HG03280 (cell line): ENCODE measurements at regions not wholly inside any gene's neighbourhood (a gene's known extent, or its start where the extent isn't known, plus 50 kb on each side); places are given as distances from the start of the nearest gene placed in this dataset.

Experiments
- ATAC-seq: cut with Tn5 transposase; IDR thresholded peaks from one replicate; pipeline ENCODE4 v1.9.1; 2021; ENCODE audit warnings: mild to moderate bottlenecking, moderate library complexity; ENCODE audit not compliant: unreplicated experiment

DNA sequence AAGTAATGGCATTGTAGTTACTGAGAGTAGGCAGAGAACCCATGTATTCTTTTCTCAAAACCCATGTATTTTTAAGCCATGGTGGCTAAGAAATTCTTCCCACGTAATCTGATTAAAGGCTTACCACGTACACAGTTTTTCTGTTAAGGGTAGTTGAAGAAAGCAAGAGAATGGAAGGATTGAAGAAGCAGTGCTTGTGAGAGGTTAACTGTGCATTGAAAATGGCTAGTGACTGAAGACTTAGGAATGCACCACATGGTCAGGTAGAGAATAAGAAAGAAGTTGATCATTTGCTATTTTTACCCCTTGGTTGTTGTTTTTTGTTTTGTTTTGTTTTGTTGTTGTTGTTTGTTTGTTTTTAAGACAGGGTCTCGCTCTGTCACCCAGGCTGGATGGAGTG, 178.9 kb upstream of the SNX7 start:
- ATAC-seq, result no peak

DNA sequence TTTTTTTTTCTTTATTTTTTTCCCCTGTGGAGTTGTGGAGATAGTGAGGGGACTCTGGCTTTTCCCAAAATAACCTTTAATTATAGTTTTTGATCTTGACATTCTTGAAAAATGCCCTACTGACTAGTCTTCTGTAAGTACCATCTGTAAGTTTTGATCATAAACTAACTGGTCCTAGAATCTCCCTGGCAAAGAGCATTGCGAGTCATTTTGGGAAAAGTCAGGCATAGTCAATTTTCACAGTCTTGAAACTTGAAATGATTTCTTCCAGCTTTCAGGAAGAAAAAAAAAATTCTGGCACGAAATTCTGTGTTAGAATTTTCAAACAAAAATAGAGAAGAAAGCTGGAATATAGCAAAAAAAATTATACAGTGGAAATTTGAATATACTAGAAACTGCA, 181.2 kb upstream of the SNX7 start:
- ATAC-seq, result no peak

DNA sequence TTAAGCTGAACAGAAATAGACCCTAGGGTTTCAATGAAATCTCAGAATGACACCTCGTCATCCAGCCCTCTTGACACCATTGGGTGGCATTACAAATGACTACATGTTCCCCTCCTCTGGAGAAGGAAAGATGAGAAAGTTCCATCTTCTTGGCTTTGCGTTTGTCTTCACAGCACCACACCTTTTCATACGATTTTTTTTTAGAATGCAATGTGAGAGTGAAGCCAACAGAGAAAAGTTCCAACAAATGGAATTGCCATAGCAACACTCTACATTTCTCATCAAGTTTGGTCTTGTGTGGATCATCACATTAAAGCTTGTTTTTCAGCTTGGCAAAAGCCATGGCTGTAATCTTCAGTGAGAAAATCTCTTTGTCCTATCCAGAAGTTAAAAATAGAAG, 183.4 kb upstream of the SNX7 start:
- ATAC-seq, result no peak

DNA sequence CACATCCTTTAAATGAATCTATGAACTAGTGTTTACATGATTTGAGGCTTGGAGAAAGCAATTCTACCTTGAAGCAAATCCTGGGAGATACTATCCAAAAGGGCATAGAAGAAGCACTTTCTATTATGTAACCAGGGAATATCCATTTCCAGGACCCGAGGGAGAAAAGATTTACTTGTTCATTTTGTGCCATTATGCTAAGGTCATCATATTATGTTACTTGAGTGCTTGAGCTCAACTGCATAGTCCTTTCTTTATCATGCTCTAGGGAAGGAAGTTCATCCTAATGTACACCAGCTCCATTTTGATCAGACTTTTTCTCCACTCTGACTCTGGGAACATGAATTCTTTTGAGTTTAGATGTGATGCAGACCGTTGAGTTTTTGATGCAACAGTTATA, 188.6 kb upstream of the SNX7 start:
- no peak for ATAC-seq

DNA sequence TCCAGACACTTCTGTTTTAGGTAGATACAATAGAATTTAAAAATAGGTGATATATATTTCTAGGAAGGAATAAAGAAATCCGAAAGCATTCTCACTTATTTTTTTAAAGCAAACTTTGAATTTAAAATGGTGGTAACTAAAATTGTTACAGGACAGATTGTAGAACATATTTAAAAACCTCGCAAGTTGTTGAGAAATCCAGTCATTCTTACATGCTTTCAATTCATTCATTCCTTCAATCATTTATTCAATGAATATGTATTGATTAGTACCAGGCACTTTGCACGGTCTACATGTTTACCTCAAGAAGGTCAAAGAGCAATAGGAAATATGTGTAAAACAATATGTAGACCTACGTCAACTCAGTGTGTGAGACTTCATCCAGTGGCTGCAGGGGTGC, 189.9 kb upstream of the SNX7 start:
- no peak for ATAC-seq

DNA sequence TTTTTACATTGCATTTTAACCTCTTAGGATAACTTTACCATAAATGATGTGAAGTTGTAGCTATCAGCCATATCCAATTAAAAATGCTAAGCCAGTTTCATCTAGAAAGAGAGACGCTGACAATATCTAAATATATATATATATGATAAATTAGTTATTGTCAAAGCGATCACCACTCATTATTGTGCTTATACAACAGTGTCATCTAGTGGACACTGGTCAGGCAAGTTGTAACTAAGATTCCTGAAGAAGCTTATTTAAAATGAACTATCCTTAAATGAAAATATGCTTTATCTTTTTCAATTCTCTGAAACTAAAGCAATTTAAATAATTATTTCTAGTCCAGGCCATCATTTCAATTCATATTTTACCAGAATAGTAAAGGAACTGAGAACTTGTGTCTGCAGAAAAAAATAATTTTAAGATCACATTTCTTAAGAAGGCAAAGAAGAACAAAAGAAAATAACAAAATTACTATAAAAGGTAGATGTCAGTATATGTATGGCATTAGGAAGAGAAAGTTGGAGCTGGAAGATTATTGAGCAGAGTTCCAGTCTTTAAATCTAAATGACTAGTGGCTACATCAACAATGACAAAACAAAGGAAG, 193.3 kb upstream of the SNX7 start:
- no peak for ATAC-seq

DNA sequence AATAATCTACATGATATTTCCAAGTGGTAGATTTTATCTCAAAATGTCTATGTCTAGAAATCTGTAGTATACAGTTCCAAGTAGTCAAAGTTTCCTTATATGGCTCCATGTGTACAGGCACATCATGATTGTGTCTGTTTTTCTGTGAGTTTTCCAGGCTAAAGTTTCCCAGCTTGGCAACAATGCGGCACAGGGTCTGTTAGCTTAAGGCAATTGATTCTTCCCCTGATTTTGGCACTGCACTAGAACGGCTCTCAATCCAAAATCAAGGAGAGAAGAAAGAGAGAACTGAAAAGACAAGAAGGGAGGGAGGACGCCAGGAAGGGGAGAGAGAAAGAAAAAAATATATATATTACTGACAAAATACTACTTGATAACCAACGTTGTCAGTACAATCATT, 193.9 kb upstream of the SNX7 start:
- no peak for ATAC-seq

DNA sequence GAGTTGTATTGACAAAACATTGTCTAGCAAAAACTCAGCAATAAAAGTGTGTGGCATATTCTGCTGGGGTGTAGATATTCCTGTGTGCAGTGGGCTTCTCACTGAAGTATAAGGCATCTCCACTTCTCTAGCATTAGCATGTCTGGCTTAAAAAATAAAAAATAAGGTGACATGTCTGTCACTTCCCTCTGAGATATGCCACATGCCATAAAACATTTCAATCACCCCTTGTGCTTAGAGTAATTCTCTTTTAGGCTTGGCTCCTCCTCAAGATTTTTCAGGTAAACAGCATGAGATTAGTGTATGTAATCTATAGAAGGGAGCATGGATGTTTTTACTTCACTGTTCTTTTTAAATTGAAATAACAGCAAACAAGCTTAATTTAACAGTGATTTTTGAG, 194.4 kb upstream of the SNX7 start:
- ATAC-seq, result no peak

DNA sequence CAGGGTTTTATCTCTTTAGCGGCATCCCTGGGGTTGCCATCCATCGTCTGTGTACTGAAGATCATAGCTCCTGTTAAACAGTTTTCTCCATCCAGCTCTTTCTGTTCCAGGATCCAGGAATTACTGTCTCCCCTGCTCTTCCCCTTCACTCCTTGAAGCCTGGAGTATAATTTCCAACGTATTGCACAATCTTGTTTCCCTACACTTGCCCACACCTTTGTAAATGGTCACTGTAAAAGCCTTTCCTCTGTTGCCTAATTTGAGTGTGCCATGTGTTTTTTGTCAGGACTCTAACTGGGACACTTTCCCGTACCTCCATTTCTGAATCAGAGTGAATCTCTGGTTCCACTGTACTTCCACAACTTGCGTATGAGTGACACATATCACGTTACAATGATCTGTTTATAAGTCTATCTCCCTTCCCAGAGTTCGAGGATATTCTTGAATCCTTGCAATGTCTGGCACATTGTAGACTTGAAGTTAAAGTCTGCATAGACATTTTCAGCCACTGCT, 199.6 kb upstream of the SNX7 start:
- ATAC-seq, result no peak

DNA sequence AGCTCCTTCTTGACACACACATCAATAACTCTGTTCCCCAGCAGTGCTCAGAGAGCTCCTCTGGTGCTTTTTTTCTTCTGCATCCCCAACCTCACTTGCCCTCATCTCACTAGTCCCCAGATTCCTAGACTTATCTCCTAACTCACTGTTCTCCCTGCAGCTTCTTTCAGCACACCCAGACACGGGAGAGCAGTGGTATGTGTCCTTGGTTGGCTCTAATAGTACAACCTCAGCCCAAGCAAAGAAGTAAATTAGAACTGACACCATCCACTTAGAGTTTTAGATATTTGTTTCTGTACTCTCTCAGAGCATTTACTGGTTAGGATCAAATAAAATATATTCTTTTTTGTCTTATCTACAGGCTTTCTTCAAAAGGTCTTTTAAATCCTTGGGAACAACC, 201.4 kb upstream of the SNX7 start:
- ATAC-seq, result no peak

DNA sequence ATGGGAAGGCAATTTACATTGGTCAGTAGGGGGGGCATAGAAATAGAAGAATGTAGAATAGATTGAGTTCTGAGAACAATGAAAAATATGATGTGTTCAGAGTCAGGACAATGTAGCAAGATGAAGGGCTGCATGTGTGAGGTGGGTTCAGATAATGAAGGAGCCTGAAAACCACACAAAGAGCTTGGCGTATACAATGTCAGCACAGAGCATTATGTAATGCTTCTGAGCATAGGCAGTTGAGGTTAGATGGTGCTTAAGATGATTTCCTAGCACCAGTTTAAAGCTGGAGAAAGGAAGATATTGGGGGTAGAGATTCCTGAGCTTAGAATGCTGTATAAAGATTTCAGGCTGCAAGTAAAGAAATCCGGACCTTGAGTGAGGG, 202.0 kb upstream of the SNX7 start:
- ATAC-seq, result no peak

DNA sequence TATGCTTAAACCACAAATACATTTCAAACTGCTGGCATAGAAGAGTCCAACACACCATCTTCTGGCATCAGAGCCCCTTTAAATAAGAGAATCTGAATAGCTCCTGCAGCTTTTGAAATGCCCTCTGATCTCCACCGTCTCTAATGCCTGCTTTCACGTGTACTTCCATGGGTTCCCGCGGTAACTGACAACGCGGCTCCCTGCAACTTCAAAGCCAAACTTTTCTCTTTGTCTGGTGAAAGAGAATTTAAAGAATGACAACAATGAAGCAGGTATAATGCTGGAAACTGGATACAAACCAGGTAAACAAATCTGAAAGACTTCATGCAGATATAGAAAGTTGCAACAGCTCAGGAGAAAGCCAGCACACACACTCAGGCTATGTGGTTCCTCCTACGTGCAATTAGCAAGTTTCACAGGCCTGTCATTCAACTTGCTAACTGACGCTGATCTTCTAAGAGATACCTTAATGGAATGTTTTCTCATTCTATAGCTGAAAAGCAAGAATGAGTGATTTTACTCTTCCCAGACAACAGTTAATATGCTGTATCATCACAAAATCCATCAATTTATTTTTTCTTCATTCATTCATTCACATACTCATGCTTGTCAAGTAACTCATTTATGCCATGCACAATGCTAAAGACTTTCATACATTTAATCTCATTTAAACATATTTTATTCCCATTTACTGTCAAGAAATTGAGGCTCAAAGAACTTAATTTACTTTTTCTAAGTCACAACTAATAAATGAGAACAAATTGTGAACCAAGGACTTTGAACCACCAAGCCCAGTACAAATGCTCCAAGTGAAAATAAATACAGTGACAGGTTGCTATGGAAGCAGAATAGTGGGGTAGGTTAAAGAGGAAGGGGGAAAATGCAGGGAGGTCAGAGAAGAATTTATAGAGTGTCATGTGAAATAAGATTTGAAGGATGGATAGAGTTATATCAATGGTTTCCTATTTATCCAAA, 202.7 kb upstream of the SNX7 start:
- ATAC-seq, result no peak

DNA sequence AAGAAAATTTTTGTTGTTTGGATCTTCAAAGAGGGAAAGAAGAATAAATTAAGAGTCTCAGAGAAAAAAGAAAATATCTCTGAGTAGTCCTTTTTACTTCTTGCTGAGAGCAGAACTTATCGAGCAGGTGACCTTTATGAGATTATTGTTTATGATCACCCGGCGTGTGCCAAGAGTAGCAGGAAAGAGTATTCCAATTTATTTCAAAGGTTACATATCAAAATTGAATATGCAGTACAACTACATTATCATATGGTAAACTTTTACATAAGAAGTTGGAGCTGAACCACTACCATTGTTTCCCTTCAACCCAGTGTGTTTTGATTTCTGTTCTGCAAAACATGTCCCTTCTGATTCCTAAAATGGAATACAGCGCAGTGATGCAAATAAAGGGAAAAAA, 204.3 kb upstream of the SNX7 start:
- no peak for ATAC-seq

DNA sequence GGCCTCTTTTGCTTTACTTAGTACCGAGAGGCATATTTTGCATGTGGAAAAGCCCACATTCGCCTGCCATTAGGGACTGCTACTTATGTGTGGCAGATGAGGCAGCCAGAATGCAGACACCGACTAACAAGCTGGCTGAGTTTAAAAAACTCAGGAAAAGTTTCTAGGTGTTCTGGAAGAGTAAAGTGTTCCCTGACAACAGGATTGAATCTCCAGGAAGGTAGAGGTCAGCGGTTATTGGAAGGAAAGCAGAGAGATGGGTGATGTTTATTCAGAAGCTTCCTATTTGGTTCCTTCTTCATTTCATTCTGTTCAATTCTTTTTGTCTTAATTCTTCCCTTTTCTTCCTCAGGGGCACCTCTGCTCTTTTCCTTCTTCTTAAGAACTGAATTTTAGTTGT, 206.9 kb upstream of the SNX7 start:
- no peak for ATAC-seq

DNA sequence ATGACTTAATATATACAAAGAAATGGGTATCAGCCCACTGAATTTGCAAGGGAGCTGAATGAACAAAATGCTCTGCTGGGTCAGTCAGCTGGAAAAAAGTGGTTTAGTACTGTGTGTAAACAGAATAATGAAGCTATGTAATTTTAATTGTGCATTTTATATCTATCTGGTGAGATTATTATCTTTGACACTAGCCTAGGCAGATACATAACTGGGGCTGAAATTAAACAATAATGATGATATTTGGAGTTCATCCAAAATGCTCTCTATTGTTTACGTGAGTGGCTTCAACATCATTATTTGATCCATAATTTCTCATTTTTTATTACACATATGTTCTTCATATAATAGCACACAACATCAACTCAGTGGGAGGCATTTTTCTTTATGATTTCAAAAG, 208.5 kb upstream of the SNX7 start:
- ATAC-seq, result no peak

DNA sequence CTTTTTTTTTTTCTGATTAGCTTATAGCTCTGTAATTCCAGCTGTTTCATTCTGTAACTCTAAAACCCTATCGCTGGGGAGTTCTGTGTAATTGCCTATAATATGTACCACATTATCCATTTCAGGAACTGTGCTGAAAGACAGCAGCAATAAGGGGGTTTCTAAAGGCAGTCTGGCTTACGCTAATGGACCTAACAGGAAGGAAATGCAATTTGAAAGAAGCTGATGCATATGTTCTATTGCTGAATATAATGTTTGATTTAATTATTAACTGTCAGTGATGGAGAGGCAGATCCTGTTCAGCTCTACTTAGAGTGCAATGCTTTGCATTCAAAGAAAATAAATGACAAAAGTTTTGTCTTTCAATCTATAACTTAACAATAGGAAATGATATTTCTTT, 209.4 kb upstream of the SNX7 start:
- ATAC-seq, result no peak

DNA sequence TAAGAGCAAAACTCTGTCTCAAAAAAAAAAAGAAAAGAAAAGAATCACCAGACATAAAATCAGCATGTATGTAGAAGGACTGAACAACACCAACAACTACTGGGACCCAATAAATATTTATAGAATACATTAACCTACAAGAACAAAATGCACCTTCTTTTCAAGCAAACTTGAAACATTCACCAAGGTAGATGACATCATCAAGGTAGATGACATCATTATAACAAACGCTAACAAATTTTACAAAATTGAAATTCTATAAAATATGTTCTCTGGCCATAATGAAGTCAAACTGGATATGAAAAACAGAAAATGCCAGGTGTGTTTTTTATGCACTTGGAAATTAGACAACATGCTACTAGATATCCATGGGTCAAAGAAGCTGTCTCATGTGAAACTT, 220.2 kb upstream of the SNX7 start:
- no peak for ATAC-seq

DNA sequence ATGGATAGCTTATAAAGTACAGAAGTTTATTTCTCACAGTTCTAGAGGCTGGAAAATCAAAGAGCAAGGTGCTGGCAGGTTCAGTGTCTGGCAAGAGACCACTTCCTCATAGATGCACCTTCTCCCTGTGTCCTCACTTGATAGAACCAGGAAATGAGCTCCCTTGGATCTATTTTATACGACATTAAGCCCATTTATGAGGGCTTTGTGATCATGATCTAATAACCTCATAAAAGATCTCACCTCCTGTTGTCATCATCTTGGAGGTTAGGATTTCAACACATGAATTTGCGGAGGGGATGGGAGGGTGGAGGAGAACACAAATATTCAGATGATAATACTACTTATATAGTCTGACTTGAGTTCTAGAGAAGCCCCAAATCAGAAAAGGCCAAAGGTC, 222.1 kb upstream of the SNX7 start:
- no peak for ATAC-seq

DNA sequence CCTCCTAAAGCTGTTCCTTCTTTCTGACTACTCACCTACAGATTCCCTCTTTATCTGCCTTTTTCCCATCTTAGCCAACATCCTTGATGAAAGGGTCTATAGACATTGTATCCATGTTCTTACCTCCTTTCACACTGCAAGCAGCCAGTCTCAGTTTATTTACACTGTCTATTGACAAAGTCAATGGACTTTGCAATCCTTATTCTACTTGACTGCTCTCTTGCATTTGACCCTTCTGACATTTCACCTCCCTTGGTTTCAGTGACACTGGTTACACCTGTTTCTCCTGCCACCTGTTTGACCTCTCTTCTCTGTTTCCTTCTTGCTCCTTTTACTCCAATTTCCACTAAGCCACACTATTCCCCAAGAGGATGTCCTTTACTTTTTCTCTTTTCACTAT, 224.0 kb upstream of the SNX7 start:
- ATAC-seq, result no peak

DNA sequence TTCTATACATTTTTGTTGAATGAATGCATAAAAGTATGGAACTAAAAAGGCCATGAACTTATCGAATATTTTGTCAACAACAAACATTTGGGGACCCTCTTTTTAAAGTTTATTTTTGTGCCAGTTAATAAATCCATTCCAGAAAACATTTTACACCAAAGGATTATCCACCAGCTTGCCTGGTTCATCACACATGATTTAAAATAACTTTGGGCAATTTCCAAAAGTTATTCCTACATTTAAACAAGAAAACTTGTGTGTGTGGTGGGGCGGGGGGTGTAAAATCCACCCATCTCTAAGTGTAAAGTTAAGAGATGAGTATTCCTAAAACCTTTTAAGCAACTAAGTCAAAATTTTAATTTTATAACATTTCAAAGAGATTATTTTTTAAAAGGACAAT, 224.5 kb upstream of the SNX7 start:
- no peak for ATAC-seq

DNA sequence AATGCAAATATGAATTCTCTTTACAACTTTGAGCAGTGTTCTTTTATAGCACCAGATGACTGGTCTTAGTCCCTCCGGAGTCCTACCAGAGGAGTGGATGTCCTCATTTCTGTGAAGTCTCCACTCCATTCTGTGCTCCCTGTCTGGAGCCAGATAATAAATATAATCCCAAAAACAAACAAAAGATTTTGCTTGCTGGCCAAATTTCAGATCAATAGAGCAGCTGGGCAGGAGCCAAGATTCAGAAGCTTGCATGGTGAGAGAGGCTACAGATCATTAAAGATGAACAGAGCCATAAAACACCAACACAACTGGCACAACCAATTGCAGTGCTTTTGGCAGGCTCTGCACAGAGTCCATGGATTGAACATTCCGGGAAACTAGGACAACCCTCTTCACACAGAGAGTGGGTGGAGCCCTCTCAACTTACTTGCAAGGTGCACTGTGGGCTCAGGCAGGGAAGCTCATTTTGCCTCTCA, 231.5 kb upstream of the SNX7 start:
- no peak for ATAC-seq

DNA sequence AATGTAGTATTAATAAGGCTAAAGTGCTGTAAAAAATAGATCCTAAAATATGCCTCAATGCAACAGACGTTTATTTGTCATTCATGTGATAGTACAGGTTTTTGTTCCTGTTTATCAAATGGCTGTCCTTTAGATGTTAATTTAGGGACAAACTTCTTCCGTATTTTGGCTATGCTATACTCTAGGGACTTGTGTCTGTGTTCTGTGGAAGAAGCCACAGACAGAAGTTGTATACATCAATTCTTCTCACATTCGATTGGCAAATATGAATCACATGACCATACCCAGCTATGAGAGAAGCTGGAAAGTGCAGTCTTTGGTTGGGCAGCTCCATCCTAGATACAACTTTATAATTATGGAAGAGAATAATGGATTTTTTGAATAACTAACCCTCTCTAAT, 232.7 kb upstream of the SNX7 start:
- no peak for ATAC-seq
